ENCODE measurements at regions not wholly inside any gene's neighbourhood (a gene's known extent, or its start where the extent isn't known, plus 50 kb on each side); places are given as distances from the start of the nearest gene placed in this dataset.

DNA sequence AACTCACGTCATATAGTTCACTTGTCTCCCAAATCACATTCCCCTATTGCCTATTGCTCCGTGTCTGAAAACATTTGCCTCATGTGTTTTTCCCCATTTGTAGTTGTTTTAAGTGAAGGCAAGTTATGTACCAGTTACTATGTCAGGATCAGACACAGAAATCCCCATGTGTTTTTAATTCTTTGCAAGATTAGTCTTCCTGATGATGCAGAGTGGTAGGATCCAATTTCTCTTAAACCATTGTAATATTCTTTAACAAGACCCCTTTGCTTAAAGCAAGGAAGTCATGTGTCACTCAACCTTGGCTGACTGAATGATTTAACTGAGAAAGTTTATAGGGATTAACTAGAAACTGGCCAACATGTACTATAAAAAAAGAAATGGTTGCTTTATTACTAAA is 164.4 kb downstream of the OPA1 start:
- H2BK12ac ChIP-seq (ENCODE audit: low read depth, low read length) = no peak overlapping the region
- H2BK15ac ChIP-seq (ENCODE audit: low read length) = no peak overlapping the region
- no peak overlapping the region for H3K27ac ChIP-seq (ENCODE audit: low read depth, low read length)
- H2AK5ac ChIP-seq (ENCODE audit: low read depth, low read length) = no peak overlapping the region
- H3K23me2 ChIP-seq (ENCODE audit: low read depth, low read length) = no peaks in the 10 kb centered on the region
- 92% methylated on average over 2 of the region's 2 CpGs; no CpG with 5 or more reads in 1 of the 2 experiments for WGBS, 2 experiments (ENCODE audit: extremely low coverage in 1 of 2, insufficient coverage in 1 of 2, insufficient read length in 1 of 2, insufficient replicate concordance in 2 of 2, low coverage in 1 of 2, low lambda C conversion rate in 2 of 2, missing lambda C conversion rate in 1 of 2)
- no peak overlapping the region for H3K9ac ChIP-seq (replicated peaks in 1 of 4; ENCODE audit: extremely low read depth in 1 of 4, low read depth in 3 of 4, low read length in 3 of 4)
- H3K79me2 ChIP-seq (ENCODE audit: control insufficient read depth in 1 of 2, insufficient read depth in 2 of 2, low read length in 2 of 2) = no peaks in the 10 kb centered on the region
- H3K4me2 ChIP-seq (ENCODE audit: insufficient read depth in 1 of 2, low read depth in 2 of 2, low read length in 2 of 2) = no peak overlapping the region
- H4K8ac ChIP-seq (ENCODE audit: extremely low read depth, insufficient read depth, low read length) = no peak overlapping the region
- no peak overlapping the region for H2BK5ac ChIP-seq (ENCODE audit: low read depth, low read length)
- CTCF ChIA-PET (ENCODE audit: partially characterized antibody) = interaction anchor here (1.1 kb wide), 1 partner anchor 12 kb away, joined by 3 read pairs; no protein-coding TSS in a partner anchor
- no peak overlapping the region for H2AFZ ChIP-seq (ENCODE audit: low read length)
- no peaks in the 10 kb centered on the region for H3K79me1 ChIP-seq (ENCODE audit: low read depth, low read length)
- no peak overlapping the region for H2BK20ac ChIP-seq (ENCODE audit: low read length)
- no peak overlapping the region for H3K14ac ChIP-seq (ENCODE audit: insufficient read length)
- no peaks in the 10 kb centered on the region for H4K20me1 ChIP-seq (replicated peaks in 1 of 2; ENCODE audit: control insufficient read depth in 1 of 2, insufficient read depth in 2 of 2, low read length in 2 of 2)
- H3K36me3 ChIP-seq (ENCODE audit: control insufficient read depth in 2 of 4, insufficient read depth in 4 of 4, low read length in 3 of 4) = no peaks in the 10 kb centered on the region
- no peaks in the 10 kb centered on the region for H3K27me3 ChIP-seq (replicated peaks in 1 of 4; ENCODE audit: control insufficient read depth in 3 of 4, extremely low read depth in 1 of 4, insufficient read depth in 3 of 4, low read length in 3 of 4)
- no peak overlapping the region for H4K5ac ChIP-seq (ENCODE audit: insufficient read length, low read depth, low read length)
- no peak overlapping the region for H3K4ac ChIP-seq (replicated peaks; ENCODE audit: insufficient read length, low read depth, low read length)
- H3K9me3 ChIP-seq (ENCODE audit: insufficient read depth in 2 of 2, low read depth in 1 of 2, low read length in 1 of 2) = peaks cover 19 to 20% of the 10 kb centered on the region in 2 experiments
- H3K23ac ChIP-seq (ENCODE audit: insufficient read length) = no peak overlapping the region
- H3K18ac ChIP-seq (ENCODE audit: extremely low read depth, low read length) = no peak overlapping the region
- FAIRE-seq (no peak), DNase-seq (ENCODE audit: low read depth in 1 of 2, low spot score in 2 of 2) (no peak)
- no peak overlapping the region for H3K4me3 ChIP-seq (ENCODE audit: extremely low read depth in 1 of 4, insufficient read depth in 2 of 4, low read depth in 3 of 4, low read length in 4 of 4)
- no peak overlapping the region for H3K56ac ChIP-seq (replicated peaks; ENCODE audit: insufficient read length, low read depth, low read length)
- H2BK120ac ChIP-seq (replicated peaks; ENCODE audit: low read depth, low read length) = no peak overlapping the region
- POLR2A ChIA-PET (ENCODE audit: partially characterized antibody) = no interaction called here
- no peaks in the 10 kb centered on the region for H3K4me1 ChIP-seq (replicated peaks in 1 of 4; ENCODE audit: control insufficient read depth in 3 of 4, insufficient read depth in 4 of 4, low read length in 3 of 4)
- H4K91ac ChIP-seq (replicated peaks; ENCODE audit: insufficient read length, low read length) = no peak overlapping the region
- TF ChIP-seq ASH2L (IDR thresholded peaks at IDR 0.05; ENCODE audit: low read length) (no peak), YY1 (IDR thresholded peaks at IDR 0.05; ENCODE audit: low read depth, low read length) (no peak), SP4 (IDR thresholded peaks at IDR 0.05; ENCODE audit: low read length) (no peak), GTF2F1 (IDR thresholded peaks at IDR 0.05; ENCODE audit: borderline replicate concordance, low read depth, low read length) (no peak), CHD1 (IDR thresholded peaks at IDR 0.05; ENCODE audit: low read depth, low read length) (no peak), RAD21 (IDR thresholded peaks at IDR 0.05 in 1 of 2, conservative IDR thresholded peaks at IDR 0.05 in 1 of 2; ENCODE audit: low read depth in 2 of 2, low read length in 2 of 2) (no peak), TEAD4 (IDR thresholded peaks at IDR 0.05; ENCODE audit: low read depth, low read length) (no peak), TAF1 (IDR thresholded peaks at IDR 0.05; ENCODE audit: low read depth, low read length) (no peak), POLR2A (IDR thresholded peaks at IDR 0.05; ENCODE audit: control extremely low read depth in 1 of 2, low read depth in 2 of 2, low read length in 2 of 2) (no peak), KDM5A (IDR thresholded peaks at IDR 0.05; ENCODE audit: low read length) (no peak), HDAC6 (IDR thresholded peaks at IDR 0.05; ENCODE audit: low read depth, low read length) (no peak)
- TF ChIP-seq, protein P1, sequence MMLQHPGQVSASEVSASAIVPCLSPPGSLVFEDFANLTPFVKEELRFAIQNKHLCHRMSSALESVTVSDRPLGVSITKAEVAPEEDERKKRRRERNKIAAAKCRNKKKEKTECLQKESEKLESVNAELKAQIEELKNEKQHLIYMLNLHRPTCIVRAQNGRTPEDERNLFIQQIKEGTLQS (IDR thresholded peaks at IDR 0.05; ENCODE audit: insufficient read depth, low read depth, low read length) = no peak
- TF ChIP-seq, protein P2, sequence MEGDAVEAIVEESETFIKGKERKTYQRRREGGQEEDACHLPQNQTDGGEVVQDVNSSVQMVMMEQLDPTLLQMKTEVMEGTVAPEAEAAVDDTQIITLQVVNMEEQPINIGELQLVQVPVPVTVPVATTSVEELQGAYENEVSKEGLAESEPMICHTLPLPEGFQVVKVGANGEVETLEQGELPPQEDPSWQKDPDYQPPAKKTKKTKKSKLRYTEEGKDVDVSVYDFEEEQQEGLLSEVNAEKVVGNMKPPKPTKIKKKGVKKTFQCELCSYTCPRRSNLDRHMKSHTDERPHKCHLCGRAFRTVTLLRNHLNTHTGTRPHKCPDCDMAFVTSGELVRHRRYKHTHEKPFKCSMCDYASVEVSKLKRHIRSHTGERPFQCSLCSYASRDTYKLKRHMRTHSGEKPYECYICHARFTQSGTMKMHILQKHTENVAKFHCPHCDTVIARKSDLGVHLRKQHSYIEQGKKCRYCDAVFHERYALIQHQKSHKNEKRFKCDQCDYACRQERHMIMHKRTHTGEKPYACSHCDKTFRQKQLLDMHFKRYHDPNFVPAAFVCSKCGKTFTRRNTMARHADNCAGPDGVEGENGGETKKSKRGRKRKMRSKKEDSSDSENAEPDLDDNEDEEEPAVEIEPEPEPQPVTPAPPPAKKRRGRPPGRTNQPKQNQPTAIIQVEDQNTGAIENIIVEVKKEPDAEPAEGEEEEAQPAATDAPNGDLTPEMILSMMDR (IDR thresholded peaks at IDR 0.05; ENCODE audit: control extremely low read depth in 1 of 3, insufficient read depth in 1 of 3, low read depth in 1 of 3, low read length in 3 of 3) = no peak

All from H1 (cell line).